ENCODE measurements at regions not wholly inside any gene's neighbourhood (a gene's known extent, or its start where the extent isn't known, plus 50 kb on each side); places are given as distances from the start of the nearest gene placed in this dataset.

DNA sequence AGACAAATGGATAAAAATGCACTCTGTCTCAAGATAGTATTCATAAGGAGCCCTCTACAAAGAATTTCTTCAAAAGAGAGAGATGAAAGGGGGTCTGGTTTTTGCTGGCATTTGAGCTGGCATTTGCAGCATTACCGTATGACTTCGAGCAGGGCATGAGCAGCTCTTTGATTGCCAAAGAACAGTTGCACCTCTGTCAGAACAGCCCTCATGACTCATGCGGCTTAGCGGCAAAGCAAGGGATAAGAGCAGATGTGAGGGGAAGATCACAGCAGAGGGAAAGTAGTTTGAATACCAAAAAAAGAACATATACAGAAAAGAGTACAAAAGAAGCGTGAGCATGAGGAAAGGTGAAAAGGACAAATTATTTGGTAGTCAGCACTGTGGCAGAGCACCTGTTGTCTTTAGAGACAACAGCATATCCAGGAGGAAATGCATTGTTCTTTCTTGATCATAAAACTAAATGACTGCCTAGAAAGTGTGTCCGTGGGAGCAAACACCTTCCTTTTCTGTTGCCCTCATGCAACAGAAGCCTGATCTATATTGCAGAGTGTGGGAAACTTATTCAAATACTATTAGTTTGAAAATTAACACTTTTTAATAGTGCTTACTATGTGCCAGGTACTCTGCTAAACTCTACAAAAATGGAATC is 80.5 kb upstream of the SLC24A5 start:
- Histone ChIP-seq H3K4me2 (ENCODE audit: low read length) (peak overlapping the region; percentile 37), H4K20me1 (ENCODE audit: insufficient read depth, low read length) (no peaks in the 10 kb centered on the region), H2AFZ (ENCODE audit: low read depth, low read length) (no peak overlapping the region), H3K9ac (ENCODE audit: low read length) (no peak overlapping the region), H3K36me3 (ENCODE audit: insufficient read depth, low read length) (no peaks in the 10 kb centered on the region), H3K9me3 (ENCODE audit: insufficient read depth, low read depth, low read length) (no peaks in the 10 kb centered on the region), H3K4me3 (ENCODE audit: insufficient read depth, low read depth, low read length) (no peak overlapping the region), H3K4me1 (ENCODE audit: insufficient read depth, low read length) (no peaks in the 10 kb centered on the region), H3K27me3 (ENCODE audit: insufficient read depth, low read length) (peaks cover 2% of the 10 kb centered on the region), H3K27ac (ENCODE audit: low read depth, low read length) (no peak overlapping the region), H3K79me2 (ENCODE audit: insufficient read depth, low read length) (no peaks in the 10 kb centered on the region)
- Mint-ChIP-seq H3K36me3 (ENCODE audit: low read depth, unreplicated experiment) (no peaks in the 10 kb centered on the region), H3K4me1 (ENCODE audit: low read depth, unreplicated experiment) (peaks cover 5% of the 10 kb centered on the region), H3K9me3 (ENCODE audit: unreplicated experiment) (peaks cover 3% of the 10 kb centered on the region), H3K27me3 (ENCODE audit: low read depth, unreplicated experiment) (peaks cover 7% of the 10 kb centered on the region), H3K27ac (ENCODE audit: unreplicated experiment) (no peak overlapping the region), H3K4me3 (ENCODE audit: unreplicated experiment) (no peak overlapping the region)
- peak; percentile 61 for DNase-seq (ENCODE audit: low read depth)
- no peak for FAIRE-seq
- TF ChIP-seq EZH2 (IDR thresholded peaks at IDR 0.05; ENCODE audit: insufficient read depth, low read length), result no peak
- TF ChIP-seq, protein P1, sequence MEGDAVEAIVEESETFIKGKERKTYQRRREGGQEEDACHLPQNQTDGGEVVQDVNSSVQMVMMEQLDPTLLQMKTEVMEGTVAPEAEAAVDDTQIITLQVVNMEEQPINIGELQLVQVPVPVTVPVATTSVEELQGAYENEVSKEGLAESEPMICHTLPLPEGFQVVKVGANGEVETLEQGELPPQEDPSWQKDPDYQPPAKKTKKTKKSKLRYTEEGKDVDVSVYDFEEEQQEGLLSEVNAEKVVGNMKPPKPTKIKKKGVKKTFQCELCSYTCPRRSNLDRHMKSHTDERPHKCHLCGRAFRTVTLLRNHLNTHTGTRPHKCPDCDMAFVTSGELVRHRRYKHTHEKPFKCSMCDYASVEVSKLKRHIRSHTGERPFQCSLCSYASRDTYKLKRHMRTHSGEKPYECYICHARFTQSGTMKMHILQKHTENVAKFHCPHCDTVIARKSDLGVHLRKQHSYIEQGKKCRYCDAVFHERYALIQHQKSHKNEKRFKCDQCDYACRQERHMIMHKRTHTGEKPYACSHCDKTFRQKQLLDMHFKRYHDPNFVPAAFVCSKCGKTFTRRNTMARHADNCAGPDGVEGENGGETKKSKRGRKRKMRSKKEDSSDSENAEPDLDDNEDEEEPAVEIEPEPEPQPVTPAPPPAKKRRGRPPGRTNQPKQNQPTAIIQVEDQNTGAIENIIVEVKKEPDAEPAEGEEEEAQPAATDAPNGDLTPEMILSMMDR (IDR thresholded peaks at IDR 0.05; ENCODE audit: insufficient read depth, low read depth, low read length), result no peak

- H3K4me3 Mint-ChIP-seq (ENCODE audit: unreplicated experiment), result no peak overlapping the region
- H3K4me1 Mint-ChIP-seq (ENCODE audit: low read depth, unreplicated experiment), result peaks cover 5% of the 10 kb centered on the region
- H3K27ac ChIP-seq (ENCODE audit: low read depth, low read length), result no peak overlapping the region
- no peak for DNase-seq (ENCODE audit: low read depth)
- H3K9ac ChIP-seq (ENCODE audit: low read length), result no peak overlapping the region
- TF ChIP-seq, protein P1 (IDR thresholded peaks at IDR 0.05; ENCODE audit: insufficient read depth, low read depth, low read length), result no peak
- TF ChIP-seq EZH2 (IDR thresholded peaks at IDR 0.05; ENCODE audit: insufficient read depth, low read length), result no peak
- H4K20me1 ChIP-seq (ENCODE audit: insufficient read depth, low read length), result no peaks in the 10 kb centered on the region
- no peaks in the 10 kb centered on the region for H3K9me3 ChIP-seq (ENCODE audit: insufficient read depth, low read depth, low read length)
- H3K4me2 ChIP-seq (ENCODE audit: low read length), result no peak overlapping the region
- H3K36me3 Mint-ChIP-seq (ENCODE audit: low read depth, unreplicated experiment), result no peaks in the 10 kb centered on the region
- H3K27ac Mint-ChIP-seq (ENCODE audit: unreplicated experiment), result no peak overlapping the region
- H2AFZ ChIP-seq (ENCODE audit: low read depth, low read length), result no peak overlapping the region
- no peaks in the 10 kb centered on the region for H3K4me1 ChIP-seq (ENCODE audit: insufficient read depth, low read length)
- peaks cover 2% of the 10 kb centered on the region for H3K27me3 ChIP-seq (ENCODE audit: insufficient read depth, low read length)
- H3K4me3 ChIP-seq (ENCODE audit: insufficient read depth, low read depth, low read length), result no peak overlapping the region
- no peaks in the 10 kb centered on the region for H3K36me3 ChIP-seq (ENCODE audit: insufficient read depth, low read length)
- H3K79me2 ChIP-seq (ENCODE audit: insufficient read depth, low read length), result no peaks in the 10 kb centered on the region
- FAIRE-seq, result no peak
- peaks cover 6% of the 10 kb centered on the region for H3K27me3 Mint-ChIP-seq (ENCODE audit: low read depth, unreplicated experiment)
- peaks cover 3% of the 10 kb centered on the region for H3K9me3 Mint-ChIP-seq (ENCODE audit: unreplicated experiment)
These were observed 79.3 kb upstream of the SLC24A5 start for GRCh38 chr15:48041454-48041853.

- Histone ChIP-seq H3K4me1 (ENCODE audit: insufficient read depth, low read length) (no peaks in the 10 kb centered on the region), H3K79me2 (ENCODE audit: insufficient read depth, low read length) (no peaks in the 10 kb centered on the region), H3K36me3 (ENCODE audit: insufficient read depth, low read length) (no peaks in the 10 kb centered on the region), H3K27me3 (ENCODE audit: insufficient read depth, low read length) (no peaks in the 10 kb centered on the region), H4K20me1 (ENCODE audit: insufficient read depth, low read length) (no peaks in the 10 kb centered on the region), H3K4me3 (ENCODE audit: insufficient read depth, low read depth, low read length) (no peak overlapping the region), H3K9ac (ENCODE audit: low read length) (no peak overlapping the region), H3K4me2 (ENCODE audit: low read length) (no peak overlapping the region), H3K9me3 (ENCODE audit: insufficient read depth, low read depth, low read length) (no peaks in the 10 kb centered on the region), H2AFZ (ENCODE audit: low read depth, low read length) (no peak overlapping the region), H3K27ac (ENCODE audit: low read depth, low read length) (no peak overlapping the region)
- Mint-ChIP-seq H3K4me3 (ENCODE audit: unreplicated experiment) (no peak overlapping the region), H3K27me3 (ENCODE audit: low read depth, unreplicated experiment) (no peaks in the 10 kb centered on the region), H3K27ac (ENCODE audit: unreplicated experiment) (no peak overlapping the region), H3K4me1 (ENCODE audit: low read depth, unreplicated experiment) (no peaks in the 10 kb centered on the region), H3K9me3 (ENCODE audit: unreplicated experiment) (no peaks in the 10 kb centered on the region), H3K36me3 (ENCODE audit: low read depth, unreplicated experiment) (no peaks in the 10 kb centered on the region)
- TF ChIP-seq EZH2 (IDR thresholded peaks at IDR 0.05; ENCODE audit: insufficient read depth, low read length), result no peak
- TF ChIP-seq, protein P1 (IDR thresholded peaks at IDR 0.05; ENCODE audit: insufficient read depth, low read depth, low read length), result no peak
- FAIRE-seq, result no peak
- no peak for DNase-seq (ENCODE audit: low read depth)
These were observed 73.9 kb upstream of the SLC24A5 start for GRCh38 chr15:48046813-48047438.
